NOMO-1 (cell line): ENCODE measurements at regions not wholly inside any gene's neighbourhood (a gene's known extent, or its start where the extent isn't known, plus 50 kb on each side); places are given as distances from the start of the nearest gene placed in this dataset.

Source experiments
- DNase-seq, 2 experiments: peaks; one replicate each; lab custom pipeline; 2025; ENCODE audit not compliant: unreplicated experiment in 2 of 2; lab: John Stamatoyannopoulos, UW

GRCh38 chr17:5816491-5817070 lies 232.3 kb upstream of the NLRP1 start:
- no peak for DNase-seq

- no peak for DNase-seq
Measured at GRCh38 chr17:5817475-5818395, 233.4 kb upstream of the NLRP1 start.

GRCh38 chr17:5819396-5819795 lies 235.1 kb upstream of the NLRP1 start:
- no peak for DNase-seq

GRCh38 chr17:5819921-5820685 lies 235.8 kb upstream of the NLRP1 start:
- no peak for DNase-seq

- no peak for DNase-seq
Measured at GRCh38 chr17:5820721-5821456, 236.6 kb upstream of the NLRP1 start.

GRCh38 chr17:5821803-5822202 lies 237.5 kb upstream of the NLRP1 start:
- DNase-seq, result no peak

- DNase-seq, result no peak
Measured at GRCh38 chr17:5822281-5823060, 238.2 kb upstream of the NLRP1 start.

- DNase-seq, result no peak
Measured at GRCh38 chr17:5823219-5823618, 238.9 kb upstream of the NLRP1 start.

GRCh38 chr17:5825717-5826330 lies 241.5 kb upstream of the NLRP1 start:
- DNase-seq, result no peak

GRCh38 chr17:5826384-5826783 lies 242.1 kb upstream of the NLRP1 start:
- DNase-seq, result no peak

GRCh38 chr17:5830921-5831320 lies 239.3 kb upstream of the WSCD1 start:
- no peak for DNase-seq

- DNase-seq, result no peak
Measured at GRCh38 chr17:5832886-5833285, 237.3 kb upstream of the WSCD1 start.

- no peak for DNase-seq
Measured at GRCh38 chr17:5837055-5837491, 233.1 kb upstream of the WSCD1 start.

GRCh38 chr17:5838661-5839300 lies 231.4 kb upstream of the WSCD1 start:
- no peak for DNase-seq

- no peak for DNase-seq
Measured at GRCh38 chr17:5840811-5841446, 229.2 kb upstream of the WSCD1 start.

- no peak for DNase-seq
Measured at GRCh38 chr17:5841862-5842261, 228.3 kb upstream of the WSCD1 start.

GRCh38 chr17:5843366-5844026 lies 226.7 kb upstream of the WSCD1 start:
- DNase-seq, result no peak

GRCh38 chr17:5846001-5846400 lies 224.2 kb upstream of the WSCD1 start:
- DNase-seq, result no peak
